Keratinocyte (primary cell): ENCODE measurements at regions not wholly inside any gene's neighbourhood (a gene's known extent, or its start where the extent isn't known, plus 50 kb on each side); places are given as distances from the start of the nearest gene placed in this dataset.
"Not testable (repeated sequence)": the region's sequence is repeated elsewhere in the genome, so short reads cannot be mapped to it uniquely, and the experiment has no call there.

Source experiments
- DNase-seq: peaks from one replicate; pipeline ENCODE4 v3.0.0-alpha.2; 2011; ENCODE audit warnings: low read depth, missing footprints, low spot score
- FAIRE-seq: peaks from 2 replicates; lab custom pipeline; 2011; peaks lifted over from hg19 to GRCh38; lab: Jason Lieb, UNC
- H2AFZ ChIP-seq: 2 replicates; pipeline ENCODE4 v1.6.0; 2012; ENCODE audit warnings: low read length, control low read depth, inconsistent platforms; ENCODE audit not compliant: control insufficient read depth
- H3K27ac ChIP-seq: 2 replicates; pipeline ENCODE4 v1.5.1; 2011; ENCODE audit warnings: low read length; ENCODE audit not compliant: control insufficient read depth, insufficient read depth
- H3K27me3 ChIP-seq: 3 replicates; pipeline ENCODE4 v1.6.0; 2011; ENCODE audit warnings: low read length; ENCODE audit not compliant: control insufficient read depth, insufficient read depth; ENCODE audit errors: extremely low read depth
- H3K36me3 ChIP-seq, 2 experiments: 2 replicates in 1 of 2; 3 replicates in 1 of 2; pipeline ENCODE4 v1.5.1; 2011; ENCODE audit warnings: low read length in 2 of 2, mild to moderate bottlenecking in 1 of 2; ENCODE audit not compliant: control insufficient read depth in 2 of 2, insufficient read depth in 2 of 2; ENCODE audit errors: extremely low read depth in 1 of 2
- H3K4me1 ChIP-seq: 3 replicates; pipeline ENCODE4 v1.5.1; 2011; ENCODE audit warnings: low read length; ENCODE audit not compliant: control insufficient read depth, insufficient read depth; ENCODE audit errors: extremely low read depth
- H3K4me2 ChIP-seq: 3 replicates; pipeline ENCODE4 v1.6.0; 2011; ENCODE audit warnings: low read depth, low read length; ENCODE audit not compliant: control insufficient read depth, insufficient read depth; ENCODE audit errors: extremely low read depth
- H3K4me3 ChIP-seq, 3 experiments: fragments of 200-600 bp in 1 of 3; sonication (generic) in 1 of 3; 2 replicates in 2 of 3; 3 replicates in 1 of 3; pipeline ENCODE4 v1.5.1; 2011 to 2016; ENCODE audit warnings: low read length in 3 of 3, mild to moderate bottlenecking in 3 of 3, control low read depth in 2 of 3, inconsistent platforms in 1 of 3, low read depth in 1 of 3, mixed read lengths in 1 of 3, mixed run types in 1 of 3, moderate library complexity in 1 of 3; ENCODE audit not compliant: control insufficient read depth in 2 of 3, insufficient read depth in 2 of 3; ENCODE audit errors: extremely low read depth in 1 of 3
- H3K79me2 ChIP-seq: 2 replicates; pipeline ENCODE4 v1.6.0; 2012; ENCODE audit warnings: low read length; ENCODE audit not compliant: control insufficient read depth, insufficient read depth
- H3K9ac ChIP-seq: 3 replicates; pipeline ENCODE4 v1.6.0; 2011; ENCODE audit warnings: low read length; ENCODE audit not compliant: control insufficient read depth, insufficient read depth; ENCODE audit errors: extremely low read depth
- H3K9me1 ChIP-seq: 3 replicates; pipeline ENCODE4 v1.6.0; 2011; ENCODE audit warnings: low read length; ENCODE audit not compliant: control insufficient read depth, insufficient read depth; ENCODE audit errors: extremely low read depth
- H3K9me3 ChIP-seq: 2 replicates; pipeline ENCODE4 v1.5.1; 2012; ENCODE audit warnings: low read depth, low read length; ENCODE audit not compliant: control insufficient read depth
- H4K20me1 ChIP-seq: 3 replicates; pipeline ENCODE4 v1.6.0; 2011; ENCODE audit warnings: low read length; ENCODE audit not compliant: control insufficient read depth, insufficient read depth; ENCODE audit errors: extremely low read depth
- EZH2 ChIP-seq: IDR thresholded peaks from one replicate; pipeline ENCODE4 v1.6.1; 2012; ENCODE audit warnings: inconsistent platforms, mild to moderate bottlenecking, low read length, moderate library complexity
- dilution Hi-C: fragments of 300-500 bp; cut with MboI; formaldehyde crosslinking; loops from one replicate; pipeline ENCODE4 v1.7.0; 2020; ENCODE audit warnings: low sequenced_read_pairs; ENCODE audit not compliant: extremely low pct_ligation_motif_present
- TF ChIP-seq, protein P1 (sequence below), 3 experiments: IDR thresholded peaks in 1 of 3; conservative IDR thresholded peaks in 1 of 3; optimal IDR thresholded peaks in 1 of 3; 2 replicates in 2 of 3; 3 replicates in 1 of 3; pipeline versions ENCODE3 to v1.5.1; 2011; ENCODE audit warnings: low read length in 3 of 3, mild to moderate bottlenecking in 3 of 3, moderate library complexity in 2 of 3, control low read depth in 1 of 3, inconsistent platforms in 1 of 3; ENCODE audit not compliant: insufficient read depth in 2 of 3; ENCODE audit errors: extremely low read depth in 1 of 3

DNA sequence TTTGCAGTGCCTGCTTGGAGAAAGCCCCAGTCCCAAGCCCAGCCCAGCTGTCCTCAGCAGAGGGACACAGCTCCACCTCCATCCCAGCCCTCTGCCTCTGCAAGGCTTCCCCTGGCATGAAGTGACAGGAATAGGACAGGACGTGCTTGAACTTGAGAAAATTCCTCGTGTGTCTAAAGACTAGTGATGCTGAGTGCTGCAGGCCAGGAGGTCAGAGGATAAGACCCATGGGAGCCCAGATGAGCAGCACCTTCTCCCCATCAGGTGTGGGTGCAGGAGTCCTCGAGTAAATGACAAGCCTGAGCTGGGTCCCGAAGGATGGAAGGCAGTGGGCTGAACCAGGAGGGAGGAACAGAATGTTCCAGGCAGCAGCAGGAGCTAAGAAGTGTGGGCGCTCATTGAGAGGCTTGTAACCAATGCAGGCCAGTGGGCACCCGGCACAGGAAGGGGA lies 67.8 kb upstream of the UXS1 start:
- no peaks in the 10 kb centered on the region for H3K36me3 ChIP-seq
- no peak overlapping the region for H3K27ac ChIP-seq
- H2AFZ ChIP-seq, result no peak overlapping the region
- H3K9ac ChIP-seq, result no peak overlapping the region
- FAIRE-seq (peak; percentile 49), DNase-seq (no peak)
- no peak overlapping the region for H3K4me2 ChIP-seq
- H3K4me1 ChIP-seq, result peaks cover 5% of the 10 kb centered on the region
- H3K9me1 ChIP-seq, result no peaks in the 10 kb centered on the region
- dilution Hi-C loops, result no loop called here
- H3K27me3 ChIP-seq, result no peaks in the 10 kb centered on the region
- no peaks in the 10 kb centered on the region for H3K79me2 ChIP-seq
- H3K9me3 ChIP-seq, result no peaks in the 10 kb centered on the region
- no peak for TF ChIP-seq EZH2
- no peaks in the 10 kb centered on the region for H4K20me1 ChIP-seq
- H3K4me3 ChIP-seq, result no peak overlapping the region

DNA sequence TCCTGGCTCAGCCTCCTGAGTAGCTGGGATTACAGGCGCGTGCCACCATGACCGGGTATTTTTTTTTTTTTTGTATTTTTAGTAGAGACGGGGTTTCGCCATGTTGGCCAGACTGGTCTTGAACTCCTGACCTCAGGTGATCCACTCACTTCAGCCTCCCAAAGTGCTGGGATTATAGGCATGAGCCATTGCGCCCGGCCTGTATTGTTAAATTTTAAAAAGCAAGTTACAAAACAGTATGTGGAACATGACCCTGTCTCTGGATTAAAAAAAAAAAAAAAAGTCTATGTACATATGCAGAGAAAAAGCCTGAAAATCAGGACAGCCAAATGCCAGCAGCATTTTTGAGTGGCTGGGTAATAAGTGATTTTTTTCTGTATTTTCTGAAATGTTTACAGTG lies 64.8 kb upstream of the UXS1 start:
- H3K27me3 ChIP-seq, H3K36me3 ChIP-seq, H4K20me1 ChIP-seq, H2AFZ ChIP-seq, dilution Hi-C loops, H3K4me2 ChIP-seq, FAIRE-seq, H3K27ac ChIP-seq, H3K79me2 ChIP-seq, H3K4me1 ChIP-seq, H3K9me3 ChIP-seq, H3K9ac ChIP-seq, H3K9me1 ChIP-seq, H3K4me3 ChIP-seq, DNase-seq: not testable (repeated sequence)

DNA sequence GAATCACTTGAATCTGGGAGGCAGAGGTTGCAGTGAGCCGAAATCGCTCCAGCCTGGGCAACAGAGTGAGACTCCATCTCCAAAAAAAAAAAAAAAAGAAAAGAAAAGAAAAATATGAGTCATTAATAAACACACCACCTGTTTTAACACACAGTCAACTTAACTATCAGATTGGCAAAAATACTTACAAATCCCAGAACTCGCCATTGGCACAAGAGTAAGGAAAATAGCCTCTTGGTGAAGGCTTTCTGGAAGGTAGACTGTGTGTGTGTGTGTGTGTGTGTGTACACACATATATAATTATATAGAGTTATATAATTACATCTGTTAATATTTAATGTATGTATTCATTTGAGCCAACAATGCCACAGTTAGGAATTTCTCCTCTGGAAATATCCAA lies 63.7 kb upstream of the UXS1 start:
- TF ChIP-seq, protein P1, sequence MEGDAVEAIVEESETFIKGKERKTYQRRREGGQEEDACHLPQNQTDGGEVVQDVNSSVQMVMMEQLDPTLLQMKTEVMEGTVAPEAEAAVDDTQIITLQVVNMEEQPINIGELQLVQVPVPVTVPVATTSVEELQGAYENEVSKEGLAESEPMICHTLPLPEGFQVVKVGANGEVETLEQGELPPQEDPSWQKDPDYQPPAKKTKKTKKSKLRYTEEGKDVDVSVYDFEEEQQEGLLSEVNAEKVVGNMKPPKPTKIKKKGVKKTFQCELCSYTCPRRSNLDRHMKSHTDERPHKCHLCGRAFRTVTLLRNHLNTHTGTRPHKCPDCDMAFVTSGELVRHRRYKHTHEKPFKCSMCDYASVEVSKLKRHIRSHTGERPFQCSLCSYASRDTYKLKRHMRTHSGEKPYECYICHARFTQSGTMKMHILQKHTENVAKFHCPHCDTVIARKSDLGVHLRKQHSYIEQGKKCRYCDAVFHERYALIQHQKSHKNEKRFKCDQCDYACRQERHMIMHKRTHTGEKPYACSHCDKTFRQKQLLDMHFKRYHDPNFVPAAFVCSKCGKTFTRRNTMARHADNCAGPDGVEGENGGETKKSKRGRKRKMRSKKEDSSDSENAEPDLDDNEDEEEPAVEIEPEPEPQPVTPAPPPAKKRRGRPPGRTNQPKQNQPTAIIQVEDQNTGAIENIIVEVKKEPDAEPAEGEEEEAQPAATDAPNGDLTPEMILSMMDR (optimal IDR thresholded peaks at IDR 0.05 in 1 of 3, IDR thresholded peaks at IDR 0.05 in 1 of 3, conservative IDR thresholded peaks at IDR 0.05 in 1 of 3; ENCODE audit: extremely low read depth in 1 of 3, insufficient read depth in 2 of 3, low read length in 3 of 3), result no peak
- no peak for TF ChIP-seq EZH2
- Histone ChIP-seq H3K9me3 (no peaks in the 10 kb centered on the region), H3K4me1 (peaks cover 5% of the 10 kb centered on the region), H2AFZ (no peak overlapping the region), H4K20me1 (no peaks in the 10 kb centered on the region), H3K27ac (no peak overlapping the region), H3K9ac (no peak overlapping the region), H3K36me3 (no peaks in the 10 kb centered on the region), H3K4me2 (no peak overlapping the region), H3K4me3 (no peak overlapping the region), H3K79me2 (no peaks in the 10 kb centered on the region), H3K9me1 (no peaks in the 10 kb centered on the region), H3K27me3 (no peaks in the 10 kb centered on the region)
- dilution Hi-C loops, result no loop called here
- DNase-seq (no peak), FAIRE-seq (no peak)
